ENCODE measurements at regions not wholly inside any gene's neighbourhood (a gene's known extent, or its start where the extent isn't known, plus 50 kb on each side); places are given as distances from the start of the nearest gene placed in this dataset.

DNA sequence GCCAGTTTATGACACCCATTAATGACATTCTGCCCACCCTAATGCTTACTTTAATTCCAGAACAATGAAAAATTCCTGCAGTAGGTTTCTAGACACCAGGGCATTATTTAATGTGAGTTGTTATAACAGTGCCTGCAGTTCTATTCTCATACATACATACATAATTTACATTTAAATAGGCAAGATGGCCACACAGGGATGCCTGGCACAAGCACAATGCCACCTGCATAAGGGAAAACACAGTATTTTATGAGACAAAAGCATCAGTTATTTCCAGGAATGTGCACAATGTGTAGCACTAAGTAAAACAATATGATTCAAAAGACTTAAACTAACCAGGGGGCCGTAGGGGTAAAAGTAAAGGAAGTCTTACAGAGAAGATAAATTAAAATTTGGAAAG lies 243.9 kb upstream of the SPRY2 start:
- no peak for TF ChIP-seq JUNB (IDR thresholded peaks at IDR 0.05; ENCODE audit: unreplicated experiment)
- TF ChIP-seq, protein P1, sequence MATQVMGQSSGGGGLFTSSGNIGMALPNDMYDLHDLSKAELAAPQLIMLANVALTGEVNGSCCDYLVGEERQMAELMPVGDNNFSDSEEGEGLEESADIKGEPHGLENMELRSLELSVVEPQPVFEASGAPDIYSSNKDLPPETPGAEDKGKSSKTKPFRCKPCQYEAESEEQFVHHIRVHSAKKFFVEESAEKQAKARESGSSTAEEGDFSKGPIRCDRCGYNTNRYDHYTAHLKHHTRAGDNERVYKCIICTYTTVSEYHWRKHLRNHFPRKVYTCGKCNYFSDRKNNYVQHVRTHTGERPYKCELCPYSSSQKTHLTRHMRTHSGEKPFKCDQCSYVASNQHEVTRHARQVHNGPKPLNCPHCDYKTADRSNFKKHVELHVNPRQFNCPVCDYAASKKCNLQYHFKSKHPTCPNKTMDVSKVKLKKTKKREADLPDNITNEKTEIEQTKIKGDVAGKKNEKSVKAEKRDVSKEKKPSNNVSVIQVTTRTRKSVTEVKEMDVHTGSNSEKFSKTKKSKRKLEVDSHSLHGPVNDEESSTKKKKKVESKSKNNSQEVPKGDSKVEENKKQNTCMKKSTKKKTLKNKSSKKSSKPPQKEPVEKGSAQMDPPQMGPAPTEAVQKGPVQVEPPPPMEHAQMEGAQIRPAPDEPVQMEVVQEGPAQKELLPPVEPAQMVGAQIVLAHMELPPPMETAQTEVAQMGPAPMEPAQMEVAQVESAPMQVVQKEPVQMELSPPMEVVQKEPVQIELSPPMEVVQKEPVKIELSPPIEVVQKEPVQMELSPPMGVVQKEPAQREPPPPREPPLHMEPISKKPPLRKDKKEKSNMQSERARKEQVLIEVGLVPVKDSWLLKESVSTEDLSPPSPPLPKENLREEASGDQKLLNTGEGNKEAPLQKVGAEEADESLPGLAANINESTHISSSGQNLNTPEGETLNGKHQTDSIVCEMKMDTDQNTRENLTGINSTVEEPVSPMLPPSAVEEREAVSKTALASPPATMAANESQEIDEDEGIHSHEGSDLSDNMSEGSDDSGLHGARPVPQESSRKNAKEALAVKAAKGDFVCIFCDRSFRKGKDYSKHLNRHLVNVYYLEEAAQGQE (IDR thresholded peaks at IDR 0.05; ENCODE audit: unreplicated experiment), result no peak
- no peak for TF ChIP-seq CREB1 (CRISPR knock-in tag; IDR thresholded peaks at IDR 0.05; ENCODE audit: low read depth)
- no peak for TF ChIP-seq EZH2 (IDR thresholded peaks at IDR 0.05; ENCODE audit: low read depth, unreplicated experiment)
- TF ChIP-seq, protein P2, sequence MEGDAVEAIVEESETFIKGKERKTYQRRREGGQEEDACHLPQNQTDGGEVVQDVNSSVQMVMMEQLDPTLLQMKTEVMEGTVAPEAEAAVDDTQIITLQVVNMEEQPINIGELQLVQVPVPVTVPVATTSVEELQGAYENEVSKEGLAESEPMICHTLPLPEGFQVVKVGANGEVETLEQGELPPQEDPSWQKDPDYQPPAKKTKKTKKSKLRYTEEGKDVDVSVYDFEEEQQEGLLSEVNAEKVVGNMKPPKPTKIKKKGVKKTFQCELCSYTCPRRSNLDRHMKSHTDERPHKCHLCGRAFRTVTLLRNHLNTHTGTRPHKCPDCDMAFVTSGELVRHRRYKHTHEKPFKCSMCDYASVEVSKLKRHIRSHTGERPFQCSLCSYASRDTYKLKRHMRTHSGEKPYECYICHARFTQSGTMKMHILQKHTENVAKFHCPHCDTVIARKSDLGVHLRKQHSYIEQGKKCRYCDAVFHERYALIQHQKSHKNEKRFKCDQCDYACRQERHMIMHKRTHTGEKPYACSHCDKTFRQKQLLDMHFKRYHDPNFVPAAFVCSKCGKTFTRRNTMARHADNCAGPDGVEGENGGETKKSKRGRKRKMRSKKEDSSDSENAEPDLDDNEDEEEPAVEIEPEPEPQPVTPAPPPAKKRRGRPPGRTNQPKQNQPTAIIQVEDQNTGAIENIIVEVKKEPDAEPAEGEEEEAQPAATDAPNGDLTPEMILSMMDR (conservative IDR thresholded peaks at IDR 0.05; ENCODE audit: low read depth in 2 of 2), result no peak
- TF ChIP-seq POLR2AphosphoS5 (IDR thresholded peaks at IDR 0.05; ENCODE audit: low read depth), result no peak
- TF ChIP-seq ZNF331 (CRISPR knock-in tag; IDR thresholded peaks at IDR 0.05; ENCODE audit: low read depth), result no peak
- TF ChIP-seq NANOG (IDR thresholded peaks at IDR 0.05; ENCODE audit: borderline replicate concordance), result peak; percentile 78
